ENCODE measurements at regions not wholly inside any gene's neighbourhood (a gene's known extent, or its start where the extent isn't known, plus 50 kb on each side); places are given as distances from the start of the nearest gene placed in this dataset.

- DNase-seq (ENCODE audit: low read depth) = no peak
- H3K4me3 ChIP-seq (ENCODE audit: low read length) = no peak overlapping the region
- TF ChIP-seq CTCF (IDR thresholded peaks at IDR 0.05; ENCODE audit: insufficient read depth, low read depth, low read length, missing control alignments) = no peak
Observed at GRCh38 chr5:171661143-171661542, 124.5 kb upstream of the SMIM23 start.

GRCh38 chr5:171663311-171664085, 122.1 kb upstream of the SMIM23 start:
- no peak for DNase-seq (ENCODE audit: low read depth)
- TF ChIP-seq CTCF (IDR thresholded peaks at IDR 0.05; ENCODE audit: insufficient read depth, low read depth, low read length, missing control alignments) = no peak
- no peak overlapping the region for H3K4me3 ChIP-seq (ENCODE audit: low read length)

- TF ChIP-seq CTCF (IDR thresholded peaks at IDR 0.05; ENCODE audit: insufficient read depth, low read depth, low read length, missing control alignments) = no peak
- no peak for DNase-seq (ENCODE audit: low read depth)
- H3K4me3 ChIP-seq (ENCODE audit: low read length) = no peak overlapping the region
Observed at GRCh38 chr5:171664489-171664888, 121.1 kb upstream of the SMIM23 start.

- no peak for DNase-seq (ENCODE audit: low read depth)
- H3K4me3 ChIP-seq (ENCODE audit: low read length) = no peak overlapping the region
- TF ChIP-seq CTCF (IDR thresholded peaks at IDR 0.05; ENCODE audit: insufficient read depth, low read depth, low read length, missing control alignments) = no peak
Observed at GRCh38 chr5:171666815-171667214, 118.8 kb upstream of the SMIM23 start.

GRCh38 chr5:171667341-171668096, 118.1 kb upstream of the SMIM23 start:
- peak; percentile 27 for TF ChIP-seq CTCF (IDR thresholded peaks at IDR 0.05; ENCODE audit: insufficient read depth, low read depth, low read length, missing control alignments)
- DNase-seq (ENCODE audit: low read depth) = peak; percentile 85
- H3K4me3 ChIP-seq (ENCODE audit: low read length) = no peak overlapping the region

- H3K4me3 ChIP-seq (ENCODE audit: low read length) = no peak overlapping the region
- DNase-seq (ENCODE audit: low read depth) = no peak
- TF ChIP-seq CTCF (IDR thresholded peaks at IDR 0.05; ENCODE audit: insufficient read depth, low read depth, low read length, missing control alignments) = no peak
Observed at GRCh38 chr5:171668097-171668412, 117.6 kb upstream of the SMIM23 start.

Measured in epithelial cell of esophagus (primary cell).